ENCODE measurements at regions not wholly inside any gene's neighbourhood (a gene's known extent, or its start where the extent isn't known, plus 50 kb on each side); places are given as distances from the start of the nearest gene placed in this dataset.

DNA sequence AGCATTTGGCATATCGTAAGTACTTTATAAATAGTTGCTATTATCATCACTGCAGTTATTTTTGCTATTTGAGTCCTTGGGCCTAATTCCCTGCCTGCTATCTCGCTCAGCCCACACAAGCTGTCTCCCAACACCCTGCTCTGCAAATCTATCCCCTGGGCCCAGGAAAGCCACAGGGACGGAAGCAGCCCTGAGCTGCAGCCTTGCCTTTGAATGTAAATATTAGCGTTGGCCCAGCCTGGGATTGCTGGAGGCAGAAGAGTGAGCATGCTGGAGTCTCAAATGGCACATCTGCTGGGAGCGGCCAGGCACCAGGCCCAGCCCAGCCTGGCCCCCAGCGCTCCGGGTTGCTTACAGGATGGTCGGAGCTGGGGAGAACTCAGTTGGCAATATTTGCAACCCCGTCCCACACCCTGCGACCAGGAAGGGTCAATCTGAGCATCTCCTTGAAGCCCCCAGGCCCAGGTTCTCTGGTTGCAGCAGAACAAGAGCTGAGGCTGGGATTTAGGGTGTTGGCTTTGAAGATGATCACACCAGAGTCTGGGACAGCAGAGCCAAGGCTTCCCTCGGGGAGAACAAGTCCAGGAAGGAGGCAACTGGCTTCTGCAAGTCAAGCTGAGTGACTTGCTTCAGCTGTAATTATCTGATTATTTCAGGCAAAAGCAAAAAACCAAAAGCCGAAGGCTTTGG is 529.6 kb downstream of the SHQ1 start:
- Histone ChIP-seq H3K4me3 (no peak overlapping the region), H3K27ac (no peak overlapping the region), H3K36me3 (no peaks in the 10 kb centered on the region), H3K9me3 (no peaks in the 10 kb centered on the region), H3K27me3 (no peaks in the 10 kb centered on the region), H3K4me1 (no peaks in the 10 kb centered on the region)
- intact Hi-C loops (cut with DNase I) = no loop called here
- DNase-seq (ENCODE audit: extremely low spot score in 2 of 2) = no peak
- TF ChIP-seq POLR2A (IDR thresholded peaks at IDR 0.05) (no peak), POLR2AphosphoS5 (IDR thresholded peaks at IDR 0.05; ENCODE audit: insufficient read depth in 1 of 2, low read depth in 1 of 2) (no peak)
- TF ChIP-seq, protein P1, sequence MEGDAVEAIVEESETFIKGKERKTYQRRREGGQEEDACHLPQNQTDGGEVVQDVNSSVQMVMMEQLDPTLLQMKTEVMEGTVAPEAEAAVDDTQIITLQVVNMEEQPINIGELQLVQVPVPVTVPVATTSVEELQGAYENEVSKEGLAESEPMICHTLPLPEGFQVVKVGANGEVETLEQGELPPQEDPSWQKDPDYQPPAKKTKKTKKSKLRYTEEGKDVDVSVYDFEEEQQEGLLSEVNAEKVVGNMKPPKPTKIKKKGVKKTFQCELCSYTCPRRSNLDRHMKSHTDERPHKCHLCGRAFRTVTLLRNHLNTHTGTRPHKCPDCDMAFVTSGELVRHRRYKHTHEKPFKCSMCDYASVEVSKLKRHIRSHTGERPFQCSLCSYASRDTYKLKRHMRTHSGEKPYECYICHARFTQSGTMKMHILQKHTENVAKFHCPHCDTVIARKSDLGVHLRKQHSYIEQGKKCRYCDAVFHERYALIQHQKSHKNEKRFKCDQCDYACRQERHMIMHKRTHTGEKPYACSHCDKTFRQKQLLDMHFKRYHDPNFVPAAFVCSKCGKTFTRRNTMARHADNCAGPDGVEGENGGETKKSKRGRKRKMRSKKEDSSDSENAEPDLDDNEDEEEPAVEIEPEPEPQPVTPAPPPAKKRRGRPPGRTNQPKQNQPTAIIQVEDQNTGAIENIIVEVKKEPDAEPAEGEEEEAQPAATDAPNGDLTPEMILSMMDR (IDR thresholded peaks at IDR 0.05) = no peak

GRCh38 chr3:72317491-72317890 is 530.8 kb downstream of the SHQ1 start:
- Histone ChIP-seq H3K4me3 (no peak overlapping the region), H3K4me1 (no peaks in the 10 kb centered on the region), H3K27ac (no peak overlapping the region), H3K36me3 (no peaks in the 10 kb centered on the region), H3K9me3 (no peaks in the 10 kb centered on the region), H3K27me3 (no peaks in the 10 kb centered on the region)
- intact Hi-C loops (cut with DNase I) = no loop called here
- no peak for TF ChIP-seq POLR2AphosphoS5 (IDR thresholded peaks at IDR 0.05; ENCODE audit: insufficient read depth in 1 of 2, low read depth in 1 of 2)
- no peak for DNase-seq (ENCODE audit: extremely low spot score in 2 of 2)

GRCh38 chr3:72316501-72317279 is 531.6 kb downstream of the SHQ1 start:
- Histone ChIP-seq H3K36me3 (no peaks in the 10 kb centered on the region), H3K9me3 (no peaks in the 10 kb centered on the region), H3K27ac (no peak overlapping the region), H3K4me3 (no peak overlapping the region), H3K4me1 (no peaks in the 10 kb centered on the region), H3K27me3 (no peaks in the 10 kb centered on the region)
- intact Hi-C loops (cut with DNase I) = no loop called here
- DNase-seq (ENCODE audit: extremely low spot score in 2 of 2) = no peak
- no peak for TF ChIP-seq POLR2AphosphoS5 (IDR thresholded peaks at IDR 0.05; ENCODE audit: insufficient read depth in 1 of 2, low read depth in 1 of 2)
- TF ChIP-seq, protein P1 (IDR thresholded peaks at IDR 0.05) = no peak
- TF ChIP-seq POLR2A (IDR thresholded peaks at IDR 0.05) = no peak

- Histone ChIP-seq H3K27ac (no peak overlapping the region), H3K9me3 (no peaks in the 10 kb centered on the region), H3K27me3 (no peaks in the 10 kb centered on the region), H3K4me1 (peaks cover 17% of the 10 kb centered on the region), H3K4me3 (no peak overlapping the region), H3K36me3 (no peaks in the 10 kb centered on the region)
- intact Hi-C loops (cut with DNase I) = no loop called here
- DNase-seq (ENCODE audit: extremely low spot score in 2 of 2) = no peak
- TF ChIP-seq, protein P1 (IDR thresholded peaks at IDR 0.05) = no peak
- TF ChIP-seq POLR2AphosphoS5 (IDR thresholded peaks at IDR 0.05; ENCODE audit: insufficient read depth in 1 of 2, low read depth in 1 of 2) = no peak
- TF ChIP-seq POLR2A (IDR thresholded peaks at IDR 0.05) = no peak
Observed at GRCh38 chr3:72313308-72313707, 528.4 kb upstream of the PROK2 start.

DNA sequence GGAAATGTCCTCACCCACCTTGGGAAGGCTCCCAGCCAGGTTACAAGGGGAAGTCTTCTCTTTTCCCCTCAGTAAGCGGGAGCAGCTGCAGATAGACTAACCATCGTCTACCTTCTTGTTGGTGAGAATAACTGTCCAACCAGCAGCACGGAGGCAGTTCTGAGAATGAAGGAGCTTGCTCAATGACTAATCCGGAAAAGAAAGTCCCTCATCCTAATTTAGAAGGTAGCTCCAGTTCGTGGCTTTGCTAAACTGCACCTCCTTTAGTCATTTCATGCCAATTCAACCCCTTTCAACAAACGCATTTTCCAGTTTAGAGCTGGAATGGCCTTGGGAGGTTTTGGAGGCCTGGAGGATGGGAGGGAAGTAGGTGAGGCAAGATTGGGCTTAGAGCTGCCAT is 527.4 kb upstream of the PROK2 start:
- TF ChIP-seq POLR2A (IDR thresholded peaks at IDR 0.05) = no peak
- DNase-seq (ENCODE audit: extremely low spot score in 2 of 2) = no peak
- H3K27me3 ChIP-seq = no peaks in the 10 kb centered on the region
- H3K4me1 ChIP-seq = peaks cover 17% of the 10 kb centered on the region
- intact Hi-C loops (cut with DNase I) = no loop called here
- H3K36me3 ChIP-seq = no peaks in the 10 kb centered on the region
- no peak overlapping the region for H3K4me3 ChIP-seq
- no peaks in the 10 kb centered on the region for H3K9me3 ChIP-seq
- no peak overlapping the region for H3K27ac ChIP-seq

GRCh38 chr3:72311425-72311824 is 526.5 kb upstream of the PROK2 start:
- H3K27me3 ChIP-seq = no peaks in the 10 kb centered on the region
- H3K4me1 ChIP-seq = peaks cover 17% of the 10 kb centered on the region
- no peak for DNase-seq (ENCODE audit: extremely low spot score in 2 of 2)
- TF ChIP-seq, protein P1 (IDR thresholded peaks at IDR 0.05) = no peak
- TF ChIP-seq POLR2AphosphoS5 (IDR thresholded peaks at IDR 0.05; ENCODE audit: insufficient read depth in 1 of 2, low read depth in 1 of 2) (no peak), POLR2A (IDR thresholded peaks at IDR 0.05) (no peak)
- H3K36me3 ChIP-seq = no peaks in the 10 kb centered on the region
- no peak overlapping the region for H3K27ac ChIP-seq
- H3K4me3 ChIP-seq = no peak overlapping the region
- intact Hi-C loops (cut with DNase I) = no loop called here
- no peaks in the 10 kb centered on the region for H3K9me3 ChIP-seq

All from vagina (tissue), 2 donors.